CD4-positive, alpha-beta T cell (primary cell): ENCODE measurements at regions not wholly inside any gene's neighbourhood (a gene's known extent, or its start where the extent isn't known, plus 50 kb on each side); places are given as distances from the start of the nearest gene placed in this dataset.

ENCODE experiments used
- ATAC-seq: fragments of 200-7000 bp; cut with Tn5 transposase; one replicate; pipeline ENCODE4 v1.10.0; 2022; ENCODE audit warnings: mild to moderate bottlenecking; ENCODE audit not compliant: poor library complexity
- CTCF ChIA-PET: fragments of 350-600 bp; sonication (Branson Sonifier 250); formaldehyde crosslinking; loops from one replicate; lab custom pipeline; 2021; ENCODE audit warnings: antibody characterized with exemption, inconsistent platforms; lab: Charles Lee
- POLR2A ChIA-PET: fragments of 350-600 bp; sonication (Branson Sonifier 250); formaldehyde crosslinking; loops from one replicate; lab custom pipeline; 2021; ENCODE audit warnings: antibody characterized with exemption, inconsistent platforms; lab: Charles Lee
- DNase-seq, 14 experiments: peaks; one replicate each; pipeline ENCODE4 v3.0.0-alpha.2; 2013 to 2020; ENCODE audit warnings: mixed read lengths in 2 of 14
- H3K27ac ChIP-seq, 2 donors: one replicate each; pipeline versions ENCODE4 v1.5.1 to v1.7.0; 2013; ENCODE audit warnings: low read length in 2 of 2, low read depth in 1 of 2, mild to moderate bottlenecking in 1 of 2
- H3K27me3 ChIP-seq, 2 experiments: 1 replicate in 1 of 2; 2 replicates in 1 of 2; pipeline versions ENCODE4 v1.6.1 to v1.7.0; 2013; ENCODE audit warnings: low read length in 2 of 2, control low read depth in 1 of 2, mild to moderate bottlenecking in 1 of 2, moderate library complexity in 1 of 2; ENCODE audit not compliant: insufficient read depth in 2 of 2, control insufficient read depth in 1 of 2
- H3K36me3 ChIP-seq: one replicate; pipeline ENCODE4 v1.6.1; 2013; ENCODE audit warnings: low read length, control low read depth; ENCODE audit not compliant: insufficient read depth
- H3K4me1 ChIP-seq: one replicate; pipeline ENCODE4 v1.6.1; 2013; ENCODE audit warnings: low read length, control low read depth; ENCODE audit not compliant: insufficient read depth
- H3K4me3 ChIP-seq: one replicate; pipeline ENCODE4 v1.5.1; 2013; ENCODE audit warnings: mild to moderate bottlenecking, low read length, moderate library complexity
- H3K9me3 ChIP-seq, 2 experiments: 1 replicate in 1 of 2; 2 replicates in 1 of 2; pipeline versions ENCODE4 v1.6.1 to v1.7.0; 2013; ENCODE audit warnings: low read length in 2 of 2, mild to moderate bottlenecking in 2 of 2, control low read depth in 1 of 2, moderate library complexity in 1 of 2; ENCODE audit not compliant: control insufficient read depth in 1 of 2, insufficient read depth in 1 of 2
- H3K27ac Mint-ChIP-seq: one replicate; pipeline ENCODE4 v1.8.0; 2020; ENCODE audit warnings: mixed read lengths
- H3K27me3 Mint-ChIP-seq: one replicate; pipeline ENCODE4 v1.8.0; 2021; ENCODE audit warnings: mixed read lengths
- H3K36me3 Mint-ChIP-seq: one replicate; pipeline ENCODE4 v1.8.0; 2021; ENCODE audit warnings: low read depth, mixed read lengths
- H3K4me1 Mint-ChIP-seq: one replicate; pipeline ENCODE4 v1.8.0; 2021; ENCODE audit warnings: low read depth, mixed read lengths
- H3K4me3 Mint-ChIP-seq: one replicate; pipeline ENCODE4 v1.8.0; 2020; ENCODE audit warnings: mild to moderate bottlenecking, mixed read lengths
- H3K9me3 Mint-ChIP-seq: one replicate; pipeline ENCODE4 v1.8.0; 2020; ENCODE audit warnings: mixed read lengths
- CTCF ChIP-seq: fragments of 200-600 bp; IDR thresholded peaks from one replicate; pipeline ENCODE4 v1.8.0; 2022; ENCODE audit warnings: antibody characterized with exemption, mild to moderate bottlenecking
- intact Hi-C, 2 experiments: fragments of 100-400 bp; cut with DNase I in 1 of 2; cut with micrococcal nuclease in 1 of 2; formaldehyde crosslinking; loops; one replicate each; pipeline versions ENCODE4 v1.15.1 to v1.9.0; 2023 to 2025; cut with DNase I, micrococcal nuclease

DNA sequence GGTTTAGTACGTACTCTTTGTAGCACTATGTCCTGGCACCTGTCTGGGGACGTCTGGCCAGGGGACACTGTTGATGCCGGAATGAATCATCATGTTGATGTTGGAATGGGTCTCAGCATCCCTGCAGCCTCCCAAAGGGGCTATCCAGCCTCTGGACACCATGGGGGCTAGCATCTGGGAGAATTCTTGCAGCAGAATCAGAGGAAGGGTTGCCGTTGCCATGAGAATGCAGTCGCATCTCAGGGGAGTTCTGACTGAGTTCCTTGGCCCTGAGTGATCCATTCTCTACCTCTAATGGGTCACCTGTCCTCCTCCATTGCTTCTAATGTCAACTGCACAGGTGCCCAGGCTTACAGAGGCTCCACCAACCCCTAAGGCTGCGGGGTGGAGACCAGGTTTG lies 129.1 kb downstream of the UQCRFS1 start:
- Histone ChIP-seq H3K9me3 (peaks cover 0 to 4% of the 10 kb centered on the region in 2 experiments), H3K27me3 (peaks cover 5 to 6% of the 10 kb centered on the region in 2 experiments), H3K27ac (no peak overlapping the region), H3K4me3 (no peak overlapping the region), H3K4me1 (no peaks in the 10 kb centered on the region), H3K36me3 (no peaks in the 10 kb centered on the region)
- no peak overlapping the region for H3K27ac Mint-ChIP-seq
- H3K27me3 Mint-ChIP-seq, result peaks cover 13% of the 10 kb centered on the region
- ATAC-seq (no peak), DNase-seq (no peak)
- CTCF ChIA-PET, result no interaction called here
- intact Hi-C loops, result no loop called here
- TF ChIP-seq CTCF, result no peak
- H3K4me3 Mint-ChIP-seq, result no peak overlapping the region
- no peaks in the 10 kb centered on the region for H3K4me1 Mint-ChIP-seq
- no peaks in the 10 kb centered on the region for H3K36me3 Mint-ChIP-seq
- POLR2A ChIA-PET, result no interaction called here
- no peaks in the 10 kb centered on the region for H3K9me3 Mint-ChIP-seq

DNA sequence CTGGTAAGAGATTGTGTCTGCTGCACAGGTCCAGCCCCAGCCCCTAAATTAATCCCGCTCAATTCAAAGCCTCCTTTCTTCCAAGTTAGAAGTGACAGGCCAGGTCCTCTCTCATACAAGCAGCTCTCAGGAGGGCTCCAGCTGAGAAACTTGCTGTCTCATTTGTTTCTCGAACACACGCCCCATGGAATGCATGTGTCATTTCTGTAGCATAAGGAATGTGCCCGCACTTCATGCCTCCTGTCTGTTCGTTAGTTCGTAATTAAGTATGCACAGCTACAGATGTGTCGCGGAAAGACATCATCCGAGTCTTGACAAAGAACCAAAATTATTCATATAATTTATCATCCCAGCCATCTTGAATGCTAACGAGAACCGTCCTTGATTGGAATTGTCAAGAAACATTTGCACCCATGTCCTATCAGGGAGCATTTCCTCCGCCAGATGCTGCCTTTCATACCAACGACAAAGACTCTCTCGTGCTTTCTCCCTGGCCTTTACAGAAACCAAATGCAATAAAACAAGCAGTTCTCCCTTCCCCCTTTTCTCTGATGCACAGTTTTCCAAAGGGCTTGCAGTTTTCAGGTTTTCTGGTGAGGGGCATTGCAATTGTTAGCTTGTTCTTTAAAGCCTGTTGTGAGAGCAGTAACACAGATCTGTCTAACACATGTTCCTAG lies 133.5 kb downstream of the UQCRFS1 start:
- TF ChIP-seq CTCF, result no peak
- DNase-seq, result no peak
- peaks cover 0 to 6% of the 10 kb centered on the region in 2 experiments for H3K27me3 ChIP-seq
- Mint-ChIP-seq H3K27me3 (peaks cover 8% of the 10 kb centered on the region), H3K36me3 (no peaks in the 10 kb centered on the region), H3K4me1 (no peaks in the 10 kb centered on the region), H3K9me3 (no peaks in the 10 kb centered on the region), H3K4me3 (no peak overlapping the region), H3K27ac (no peak overlapping the region)
- H3K36me3 ChIP-seq, result no peaks in the 10 kb centered on the region
- H3K4me3 ChIP-seq, result no peak overlapping the region
- ChIA-PET POLR2A (no interaction called here), CTCF (no interaction called here)
- ATAC-seq, result no peak
- peaks cover 0 to 14% of the 10 kb centered on the region in 2 experiments for H3K9me3 ChIP-seq
- H3K27ac ChIP-seq, result no peak overlapping the region
- intact Hi-C loops, result no loop called here
- no peaks in the 10 kb centered on the region for H3K4me1 ChIP-seq

DNA sequence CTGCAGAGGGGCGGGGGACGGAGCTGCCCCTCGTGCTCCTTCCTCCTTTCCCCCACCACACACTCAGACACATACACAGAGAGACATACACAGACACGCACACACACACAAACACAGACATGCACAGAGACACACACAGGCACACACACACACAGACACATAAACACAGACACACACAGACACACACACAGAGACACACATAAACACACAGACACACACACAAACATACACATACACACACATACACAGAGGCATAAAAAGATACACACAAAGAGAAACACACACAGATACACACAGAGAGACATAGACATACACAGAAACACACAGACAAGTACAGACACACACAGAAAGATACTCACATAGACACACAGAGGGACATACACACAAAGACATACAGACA lies 136.0 kb downstream of the UQCRFS1 start:
- Histone ChIP-seq H3K9me3 (peaks cover 0 to 14% of the 10 kb centered on the region in 2 experiments), H3K4me3 (no peak overlapping the region), H3K27me3 (no peaks in the 10 kb centered on the region), H3K4me1 (no peaks in the 10 kb centered on the region), H3K36me3 (no peaks in the 10 kb centered on the region), H3K27ac (no peak overlapping the region)
- no peak for TF ChIP-seq CTCF
- ChIA-PET POLR2A (no interaction called here), CTCF (no interaction called here)
- ATAC-seq (no peak), DNase-seq (no peak)
- intact Hi-C loops, result no loop called here
- H3K9me3 Mint-ChIP-seq, result no peaks in the 10 kb centered on the region
- H3K27me3 Mint-ChIP-seq, result no peaks in the 10 kb centered on the region
- no peaks in the 10 kb centered on the region for H3K36me3 Mint-ChIP-seq
- no peaks in the 10 kb centered on the region for H3K4me1 Mint-ChIP-seq
- no peak overlapping the region for H3K27ac Mint-ChIP-seq
- no peak overlapping the region for H3K4me3 Mint-ChIP-seq
